Renal cortex interstitium (tissue), 11 donors: ENCODE measurements at regions not wholly inside any gene's neighbourhood (a gene's known extent, or its start where the extent isn't known, plus 50 kb on each side); places are given as distances from the start of the nearest gene placed in this dataset.

Experiments used
- DNase-seq, 11 donors: peaks; one replicate each; pipeline ENCODE4 v3.0.0-alpha.2; 2013; ENCODE audit warnings: low read depth in 9 of 11, low spot score in 4 of 11; ENCODE audit errors: extremely low read depth in 1 of 11

- no peak for DNase-seq
Measured at GRCh38 chr3:24943961-24944360, 449.3 kb upstream of the THRB start.

- DNase-seq = no peak
Measured at GRCh38 chr3:24944805-24945520, 450.3 kb upstream of the THRB start.

- no peak for DNase-seq
Measured at GRCh38 chr3:24945563-24945962, 450.9 kb upstream of the THRB start.

GRCh38 chr3:24947103-24947502 is 452.5 kb upstream of the THRB start:
- DNase-seq = no peak

DNA sequence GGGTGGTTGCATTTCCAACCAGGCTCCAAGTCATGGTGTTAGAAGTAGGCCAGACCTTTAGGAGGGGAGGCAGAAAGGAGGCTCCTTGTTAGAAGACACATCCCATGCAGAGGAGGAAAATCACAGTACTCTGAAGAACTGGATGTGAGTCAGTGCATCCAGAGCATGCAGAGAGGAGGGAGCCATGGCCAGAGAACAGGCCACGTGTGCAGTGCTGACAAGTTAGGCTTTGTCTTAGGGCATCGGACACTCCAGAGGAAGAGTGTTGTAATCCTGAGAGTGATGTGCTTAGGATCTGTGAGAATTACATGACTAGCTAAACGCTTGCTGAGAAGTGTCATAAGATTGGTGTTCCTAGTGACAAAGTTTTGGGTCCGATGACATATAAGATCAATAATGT is 456.5 kb upstream of the THRB start:
- DNase-seq = no peak

GRCh38 chr3:24952388-24952787 is 457.7 kb upstream of the THRB start:
- no peak for DNase-seq

DNA sequence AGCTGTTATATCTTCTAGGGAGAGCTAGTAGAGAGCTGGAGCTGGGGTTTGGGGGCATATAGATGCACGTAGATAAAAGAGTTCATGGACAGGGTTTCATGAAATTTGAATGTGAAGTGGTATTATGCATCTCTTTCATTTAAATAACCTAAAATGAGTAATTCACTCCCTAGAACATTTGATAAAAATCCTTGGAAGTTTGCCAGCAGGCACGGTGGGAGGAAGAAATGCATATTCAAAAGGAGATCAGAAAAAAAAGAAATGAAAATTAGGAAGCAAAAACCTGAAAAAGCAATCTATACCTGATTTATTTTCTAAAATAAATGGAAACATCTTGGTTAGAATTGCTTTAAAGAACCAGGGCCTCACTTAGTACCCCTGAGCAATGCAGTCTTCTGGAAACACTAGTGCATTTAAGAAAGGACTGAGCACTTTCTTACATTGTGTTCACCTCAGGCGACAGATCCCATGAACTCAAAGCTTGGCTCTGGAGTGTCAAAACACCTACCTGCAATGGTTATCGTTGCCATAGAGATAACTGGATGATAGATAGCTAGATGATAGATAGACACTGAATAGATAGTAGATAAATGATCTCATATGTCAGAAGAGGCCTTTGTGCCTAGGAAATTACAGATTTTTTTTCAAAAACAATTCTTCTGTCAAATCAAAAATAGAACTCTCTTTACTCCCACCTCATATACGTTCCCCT is 458.6 kb upstream of the THRB start:
- DNase-seq = no peak

- no peak for DNase-seq
Measured at GRCh38 chr3:24956613-24957012, 462.0 kb upstream of the THRB start.

GRCh38 chr3:24958271-24958670 is 463.6 kb upstream of the THRB start:
- no peak for DNase-seq

GRCh38 chr3:24958910-24959447 is 464.3 kb upstream of the THRB start:
- DNase-seq = no peak

- peak in 4 of 11 donors; percentile 21 to 51 (median 41) for DNase-seq
Measured at GRCh38 chr3:24963762-24964625, 464.1 kb upstream of the RARB start.

DNA sequence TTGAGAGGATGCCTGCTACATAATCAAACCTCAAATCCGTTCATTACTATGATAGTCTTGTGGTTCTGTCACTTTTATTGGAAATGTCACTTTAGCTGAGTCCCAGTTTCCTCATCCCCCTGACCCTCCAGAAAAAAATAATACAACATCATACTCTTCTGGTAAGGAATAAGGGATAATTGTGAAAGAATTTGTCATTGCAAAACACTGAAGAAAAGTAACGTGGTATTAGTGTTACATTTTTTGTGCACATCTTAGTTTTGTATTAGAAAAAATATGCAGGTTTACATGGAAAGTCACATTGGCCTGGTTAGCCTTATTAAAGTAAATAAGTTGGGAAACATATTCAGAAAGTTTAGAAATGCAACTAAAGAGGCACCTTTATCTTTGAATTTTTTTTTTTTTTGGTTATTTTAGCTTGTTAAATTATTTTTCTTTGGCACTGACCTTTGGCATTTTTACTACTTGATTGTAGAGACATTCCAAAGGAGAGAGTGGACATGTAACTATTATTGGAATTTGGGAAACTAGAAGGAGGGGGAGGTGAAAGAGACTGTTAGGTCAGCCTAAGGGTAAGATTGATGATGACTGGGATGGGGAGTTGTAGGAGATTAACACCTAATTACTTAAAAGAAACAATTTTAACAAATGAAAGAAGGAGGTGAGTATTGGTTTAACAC is 462.2 kb upstream of the RARB start:
- DNase-seq = no peak

DNA sequence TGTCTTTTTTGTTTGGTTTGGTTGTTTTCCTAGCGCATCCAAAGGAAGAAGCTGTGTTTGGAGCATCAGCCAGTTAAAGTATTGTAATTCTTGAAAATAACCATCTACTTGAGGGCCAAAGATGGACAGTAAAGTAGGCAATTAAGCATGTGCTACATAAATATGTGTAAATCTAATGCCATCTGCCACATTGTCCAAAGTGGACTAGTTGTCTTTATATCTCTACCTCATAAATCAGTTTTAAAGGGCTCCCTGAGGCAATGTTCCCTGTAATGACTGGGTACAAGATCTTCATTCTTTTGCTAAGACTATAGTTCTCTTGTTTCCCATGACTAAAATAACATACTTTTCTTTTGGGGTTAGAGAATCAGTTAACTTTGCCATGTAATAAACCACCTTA is 460.0 kb upstream of the RARB start:
- no peak for DNase-seq

- DNase-seq = no peak
Measured at GRCh38 chr3:24972491-24972890, 455.6 kb upstream of the RARB start.

DNA sequence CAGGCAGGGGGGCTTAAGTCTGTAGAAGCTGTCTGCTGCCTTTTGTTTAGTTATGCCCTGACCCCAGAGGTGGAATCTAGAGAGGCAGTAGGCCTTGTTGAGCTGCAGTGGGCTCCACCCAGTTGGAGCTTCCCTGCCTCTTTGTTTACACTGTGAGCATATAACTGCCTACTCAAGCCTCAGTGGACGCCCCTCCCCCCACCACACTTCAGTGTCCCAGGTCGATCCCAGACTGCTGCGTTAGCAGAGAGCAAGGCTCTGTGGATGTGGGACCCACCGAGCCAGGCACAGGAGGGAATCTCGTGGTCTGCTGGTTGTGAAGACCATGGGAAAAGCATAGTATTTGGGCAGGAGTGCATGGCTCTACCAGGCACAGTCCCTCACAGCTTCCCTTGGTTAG is 446.8 kb upstream of the RARB start:
- DNase-seq = no peak

DNA sequence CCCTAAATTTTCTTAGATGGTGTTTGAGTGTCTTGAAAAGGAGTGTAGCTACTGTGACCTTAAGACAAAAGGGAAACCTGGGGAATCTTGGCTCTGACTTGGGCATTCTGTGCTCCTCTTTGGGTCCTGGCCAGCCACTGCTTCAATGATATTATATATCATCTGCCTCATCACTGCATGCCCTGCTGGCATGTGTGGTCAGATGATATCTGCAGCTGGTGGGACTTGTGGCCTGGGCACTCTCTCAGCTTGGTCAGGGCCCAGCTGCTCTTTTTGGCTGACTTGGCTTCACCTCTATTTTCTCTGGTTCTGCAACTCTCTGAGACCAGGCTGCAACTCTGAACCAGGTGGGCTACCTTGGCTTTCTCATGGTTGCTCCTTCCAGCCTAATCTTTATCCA is 446.1 kb upstream of the RARB start:
- DNase-seq = no peak

DNA sequence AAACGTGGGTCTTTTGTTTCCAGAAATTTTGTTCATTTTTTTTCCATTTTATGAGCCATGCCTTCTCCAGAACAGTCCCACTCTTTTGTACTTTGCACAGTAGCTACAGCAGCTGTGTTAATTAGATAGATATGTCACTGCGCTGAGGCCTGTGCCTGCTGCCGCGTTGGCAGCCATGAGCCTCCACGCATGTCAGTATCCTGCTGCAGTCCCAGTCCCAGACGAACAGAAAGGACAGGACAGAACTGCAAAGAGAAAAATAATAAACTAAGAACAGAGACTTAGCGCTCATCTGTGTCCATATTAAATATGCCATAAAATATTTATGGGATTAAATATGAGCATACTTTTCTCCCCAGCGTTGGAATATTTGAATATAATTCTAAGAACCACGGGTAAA is 442.4 kb upstream of the RARB start:
- no peak for DNase-seq

GRCh38 chr3:24986612-24987011 is 441.5 kb upstream of the RARB start:
- DNase-seq = no peak

DNA sequence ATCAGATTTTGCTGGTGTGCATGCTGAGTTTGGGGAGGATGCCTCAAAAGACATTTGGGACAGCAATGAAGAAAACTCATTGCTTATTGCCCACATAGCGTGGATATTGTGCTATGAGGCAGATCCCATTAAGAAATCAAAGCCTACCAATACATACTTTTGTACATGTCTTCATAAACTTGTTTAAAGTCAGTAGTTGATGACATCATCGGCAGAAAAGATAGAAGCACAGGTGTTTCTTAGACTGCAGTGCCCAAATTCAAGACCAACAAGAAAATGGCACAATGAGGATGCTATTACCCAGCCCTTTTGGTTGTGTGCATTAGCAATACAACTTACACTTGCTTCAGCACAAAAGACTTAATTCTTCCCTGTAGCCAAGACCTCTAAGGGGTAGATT is 428.7 kb upstream of the RARB start:
- DNase-seq = no peak
